ENCODE measurements at regions not wholly inside any gene's neighbourhood (a gene's known extent, or its start where the extent isn't known, plus 50 kb on each side); places are given as distances from the start of the nearest gene placed in this dataset.

DNA sequence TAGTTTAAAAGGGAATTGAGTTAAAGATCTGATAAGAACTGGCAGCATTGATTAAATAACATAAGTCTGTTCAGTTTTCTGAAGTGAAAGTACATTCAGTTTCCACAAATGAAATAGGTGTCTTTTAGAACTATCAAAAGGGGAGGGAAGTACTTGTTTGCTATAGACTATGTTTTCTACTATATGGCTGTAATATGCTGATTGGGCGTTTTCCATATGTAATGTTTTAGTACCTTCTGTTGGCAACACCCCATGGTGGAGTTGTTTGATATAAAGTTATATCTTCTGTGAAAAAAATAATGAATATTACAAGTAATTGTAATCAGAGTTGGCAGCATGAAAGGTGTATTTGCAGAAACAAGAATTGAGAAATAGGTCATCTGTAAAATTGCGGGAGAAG, 237.6 kb downstream of the JRKL start:
- H2AK5ac ChIP-seq (ENCODE audit: low read length) = no peak overlapping the region
- no peaks in the 10 kb centered on the region for H3K36me3 ChIP-seq (ENCODE audit: control insufficient read depth, insufficient read depth, low read length)
- no peak overlapping the region for H3K4me2 ChIP-seq (ENCODE audit: low read length)
- no peaks in the 10 kb centered on the region for H3K79me2 ChIP-seq (ENCODE audit: control insufficient read depth, insufficient read depth, low read length)
- no peak overlapping the region for H2BK5ac ChIP-seq (ENCODE audit: low read length)
- no peak overlapping the region for H3K18ac ChIP-seq (ENCODE audit: low read length)
- H2BK120ac ChIP-seq (ENCODE audit: low read depth, low read length) = no peak overlapping the region
- H2BK15ac ChIP-seq (replicated peaks; ENCODE audit: low read depth) = no peak overlapping the region
- H3K79me1 ChIP-seq (ENCODE audit: low read length) = no peaks in the 10 kb centered on the region
- no CpG with 5 or more reads among the region's 2 CpGs for WGBS (ENCODE audit: extremely low coverage, insufficient coverage, low lambda C conversion rate)
- no peak overlapping the region for H3K4me3 ChIP-seq (ENCODE audit: low read length)
- no peaks in the 10 kb centered on the region for H3K27me3 ChIP-seq (ENCODE audit: insufficient read depth, low read length, poor library complexity)
- no peak for DNase-seq
- no peak overlapping the region for H4K5ac ChIP-seq (ENCODE audit: low read length)
- no peak overlapping the region for H3K27ac ChIP-seq (ENCODE audit: low read depth, low read length)
- H3K56ac ChIP-seq (ENCODE audit: low read length) = no peak overlapping the region
- no peaks in the 10 kb centered on the region for H3K4me1 ChIP-seq (ENCODE audit: control insufficient read depth, low read depth, low read length)
- H3K9ac ChIP-seq (ENCODE audit: low read length) = no peak overlapping the region
- no peak overlapping the region for H4K8ac ChIP-seq (ENCODE audit: low read depth, low read length)
- no peak overlapping the region for H3K23ac ChIP-seq (ENCODE audit: low read length)
- no peak overlapping the region for H3K4ac ChIP-seq (ENCODE audit: low read depth, low read length)

DNA sequence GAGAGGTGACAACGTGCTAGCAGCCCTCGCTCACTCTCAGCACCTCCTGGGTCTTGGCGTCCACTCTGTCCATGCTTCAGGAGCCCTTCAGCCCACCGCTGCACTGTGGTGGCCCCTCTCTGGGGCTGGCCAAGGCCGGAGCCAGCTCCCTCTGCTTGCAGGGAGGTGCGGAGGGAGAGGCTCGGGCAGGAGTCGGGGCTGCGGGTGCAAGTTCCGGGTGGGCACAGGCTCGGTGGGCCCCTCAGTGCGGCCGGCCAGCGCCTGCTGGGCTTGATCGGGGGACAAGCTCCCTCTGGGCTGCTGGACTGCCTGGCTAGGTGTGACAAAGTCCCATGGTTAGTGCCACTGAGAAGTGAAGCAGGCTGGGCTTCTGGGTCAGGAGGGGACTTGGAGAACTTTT, 245.8 kb downstream of the JRKL start:
- Histone ChIP-seq H2BK120ac (ENCODE audit: low read depth, low read length) (no peak overlapping the region), H3K9ac (ENCODE audit: low read length) (no peak overlapping the region), H3K4ac (ENCODE audit: low read depth, low read length) (no peak overlapping the region), H2BK15ac (replicated peaks; ENCODE audit: low read depth) (no peak overlapping the region), H3K36me3 (ENCODE audit: control insufficient read depth, insufficient read depth, low read length) (no peaks in the 10 kb centered on the region), H2BK5ac (ENCODE audit: low read length) (no peak overlapping the region), H3K4me3 (ENCODE audit: low read length) (no peak overlapping the region), H3K27ac (ENCODE audit: low read depth, low read length) (no peak overlapping the region), H4K5ac (ENCODE audit: low read length) (no peak overlapping the region), H3K56ac (ENCODE audit: low read length) (no peak overlapping the region), H3K79me2 (ENCODE audit: control insufficient read depth, insufficient read depth, low read length) (no peaks in the 10 kb centered on the region), H2AK5ac (ENCODE audit: low read length) (no peak overlapping the region), H3K79me1 (ENCODE audit: low read length) (no peaks in the 10 kb centered on the region), H3K18ac (ENCODE audit: low read length) (no peak overlapping the region), H3K23ac (ENCODE audit: low read length) (no peak overlapping the region), H3K4me2 (ENCODE audit: low read length) (no peak overlapping the region), H3K4me1 (ENCODE audit: control insufficient read depth, low read depth, low read length) (no peaks in the 10 kb centered on the region), H3K27me3 (ENCODE audit: insufficient read depth, low read length, poor library complexity) (no peaks in the 10 kb centered on the region), H4K8ac (ENCODE audit: low read depth, low read length) (no peak overlapping the region)
- no peak for DNase-seq
- WGBS (ENCODE audit: extremely low coverage, insufficient coverage, low lambda C conversion rate) = no CpG with 5 or more reads among the region's 15 CpGs

DNA sequence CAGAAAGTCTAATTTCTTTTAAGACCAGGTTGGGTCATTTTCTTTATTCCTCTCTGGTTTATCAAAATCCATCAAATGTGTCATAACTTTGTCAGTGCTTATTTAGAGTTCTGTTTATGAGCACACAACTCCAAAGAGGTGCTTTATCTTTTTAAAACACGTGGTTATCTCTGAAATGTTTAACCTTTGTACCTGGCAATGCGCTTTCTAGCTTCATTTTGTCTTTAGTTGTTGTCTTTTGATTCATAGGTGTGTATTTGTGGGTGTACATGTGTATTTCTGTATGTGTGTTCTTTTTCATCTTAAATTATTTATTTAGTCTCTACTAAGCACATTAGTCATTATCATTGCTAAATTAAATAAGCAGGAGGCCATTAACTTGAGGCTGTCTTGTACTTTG, 251.4 kb downstream of the JRKL start:
- Histone ChIP-seq H4K8ac (ENCODE audit: low read depth, low read length) (no peak overlapping the region), H2BK5ac (ENCODE audit: low read length) (no peak overlapping the region), H3K4me3 (ENCODE audit: low read length) (no peak overlapping the region), H3K4me1 (ENCODE audit: control insufficient read depth, low read depth, low read length) (no peaks in the 10 kb centered on the region), H2BK15ac (replicated peaks; ENCODE audit: low read depth) (no peak overlapping the region), H2AK5ac (ENCODE audit: low read length) (no peak overlapping the region), H3K23ac (ENCODE audit: low read length) (no peak overlapping the region), H3K79me1 (ENCODE audit: low read length) (no peaks in the 10 kb centered on the region), H3K4me2 (ENCODE audit: low read length) (no peak overlapping the region), H3K4ac (ENCODE audit: low read depth, low read length) (no peak overlapping the region), H3K18ac (ENCODE audit: low read length) (no peak overlapping the region), H3K56ac (ENCODE audit: low read length) (no peak overlapping the region), H3K79me2 (ENCODE audit: control insufficient read depth, insufficient read depth, low read length) (no peaks in the 10 kb centered on the region), H3K9ac (ENCODE audit: low read length) (no peak overlapping the region), H3K27me3 (ENCODE audit: insufficient read depth, low read length, poor library complexity) (no peaks in the 10 kb centered on the region), H3K36me3 (ENCODE audit: control insufficient read depth, insufficient read depth, low read length) (no peaks in the 10 kb centered on the region), H3K27ac (ENCODE audit: low read depth, low read length) (no peak overlapping the region), H4K5ac (ENCODE audit: low read length) (no peak overlapping the region), H2BK120ac (ENCODE audit: low read depth, low read length) (no peak overlapping the region)
- DNase-seq = no peak
- WGBS (ENCODE audit: extremely low coverage, insufficient coverage, low lambda C conversion rate) = no CpG with 5 or more reads among the region's 2 CpGs

- Histone ChIP-seq H3K27ac (ENCODE audit: low read depth, low read length) (no peak overlapping the region), H3K56ac (ENCODE audit: low read length) (no peak overlapping the region), H3K79me1 (ENCODE audit: low read length) (no peaks in the 10 kb centered on the region), H3K4ac (ENCODE audit: low read depth, low read length) (no peak overlapping the region), H3K9ac (ENCODE audit: low read length) (no peak overlapping the region), H2BK15ac (replicated peaks; ENCODE audit: low read depth) (no peak overlapping the region), H4K5ac (ENCODE audit: low read length) (no peak overlapping the region), H2AK5ac (ENCODE audit: low read length) (no peak overlapping the region), H3K4me3 (ENCODE audit: low read length) (no peak overlapping the region), H3K36me3 (ENCODE audit: control insufficient read depth, insufficient read depth, low read length) (no peaks in the 10 kb centered on the region), H2BK5ac (ENCODE audit: low read length) (no peak overlapping the region), H3K23ac (ENCODE audit: low read length) (no peak overlapping the region), H2BK120ac (ENCODE audit: low read depth, low read length) (no peak overlapping the region), H3K79me2 (ENCODE audit: control insufficient read depth, insufficient read depth, low read length) (no peaks in the 10 kb centered on the region), H4K8ac (ENCODE audit: low read depth, low read length) (no peak overlapping the region), H3K4me2 (ENCODE audit: low read length) (no peak overlapping the region), H3K27me3 (ENCODE audit: insufficient read depth, low read length, poor library complexity) (no peaks in the 10 kb centered on the region), H3K18ac (ENCODE audit: low read length) (no peak overlapping the region), H3K4me1 (ENCODE audit: control insufficient read depth, low read depth, low read length) (no peaks in the 10 kb centered on the region)
- no peak for DNase-seq
- no CpG with 5 or more reads among the region's 1 CpG for WGBS (ENCODE audit: extremely low coverage, insufficient coverage, low lambda C conversion rate)
Measured at GRCh38 chr11:96642583-96642982, 252.8 kb downstream of the JRKL start.

- Histone ChIP-seq H3K23ac (ENCODE audit: low read length) (no peak overlapping the region), H4K5ac (ENCODE audit: low read length) (no peak overlapping the region), H2BK120ac (ENCODE audit: low read depth, low read length) (no peak overlapping the region), H3K27ac (ENCODE audit: low read depth, low read length) (no peak overlapping the region), H2BK15ac (replicated peaks; ENCODE audit: low read depth) (no peak overlapping the region), H3K4me3 (ENCODE audit: low read length) (no peak overlapping the region), H4K8ac (ENCODE audit: low read depth, low read length) (no peak overlapping the region), H2BK5ac (ENCODE audit: low read length) (no peak overlapping the region), H3K79me2 (ENCODE audit: control insufficient read depth, insufficient read depth, low read length) (no peaks in the 10 kb centered on the region), H3K4ac (ENCODE audit: low read depth, low read length) (no peak overlapping the region), H3K56ac (ENCODE audit: low read length) (no peak overlapping the region), H3K18ac (ENCODE audit: low read length) (no peak overlapping the region), H3K27me3 (ENCODE audit: insufficient read depth, low read length, poor library complexity) (no peaks in the 10 kb centered on the region), H3K79me1 (ENCODE audit: low read length) (no peaks in the 10 kb centered on the region), H3K36me3 (ENCODE audit: control insufficient read depth, insufficient read depth, low read length) (no peaks in the 10 kb centered on the region), H3K4me1 (ENCODE audit: control insufficient read depth, low read depth, low read length) (no peaks in the 10 kb centered on the region), H2AK5ac (ENCODE audit: low read length) (no peak overlapping the region), H3K9ac (ENCODE audit: low read length) (no peak overlapping the region), H3K4me2 (ENCODE audit: low read length) (no peak overlapping the region)
- no peak for DNase-seq
- WGBS (ENCODE audit: extremely low coverage, insufficient coverage, low lambda C conversion rate) = no CpG with 5 or more reads among the region's 5 CpGs
Measured at GRCh38 chr11:96643173-96643572, 253.4 kb downstream of the JRKL start.

DNA sequence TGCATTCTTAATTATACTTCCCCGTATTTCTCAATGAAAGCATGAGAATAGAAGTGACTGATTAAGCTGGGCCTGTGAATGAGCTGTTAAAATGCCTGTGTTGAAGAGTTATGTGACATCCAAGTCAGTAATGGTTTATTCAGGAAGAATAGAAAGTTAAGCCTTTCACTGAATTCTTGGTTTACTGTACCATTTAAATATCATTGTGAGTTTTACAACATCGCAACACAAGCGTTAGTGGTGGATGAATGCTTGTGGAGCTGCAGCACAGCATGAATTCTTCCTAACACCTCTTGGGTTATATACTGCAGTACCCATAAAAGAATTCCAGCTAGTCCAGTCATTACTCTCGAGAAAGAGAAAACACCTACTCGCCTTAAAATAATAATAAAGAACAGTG, 257.8 kb downstream of the JRKL start:
- H3K4me2 ChIP-seq (ENCODE audit: low read length) = no peak overlapping the region
- H3K79me2 ChIP-seq (ENCODE audit: control insufficient read depth, insufficient read depth, low read length) = no peaks in the 10 kb centered on the region
- no peak overlapping the region for H2BK120ac ChIP-seq (ENCODE audit: low read depth, low read length)
- H4K8ac ChIP-seq (ENCODE audit: low read depth, low read length) = no peak overlapping the region
- H4K5ac ChIP-seq (ENCODE audit: low read length) = no peak overlapping the region
- no peaks in the 10 kb centered on the region for H3K79me1 ChIP-seq (ENCODE audit: low read length)
- no peak overlapping the region for H3K4ac ChIP-seq (ENCODE audit: low read depth, low read length)
- WGBS (ENCODE audit: extremely low coverage, insufficient coverage, low lambda C conversion rate) = no CpG with 5 or more reads among the region's 5 CpGs
- H2AK5ac ChIP-seq (ENCODE audit: low read length) = no peak overlapping the region
- H2BK15ac ChIP-seq (replicated peaks; ENCODE audit: low read depth) = no peak overlapping the region
- no peaks in the 10 kb centered on the region for H3K27me3 ChIP-seq (ENCODE audit: insufficient read depth, low read length, poor library complexity)
- no peak overlapping the region for H3K4me3 ChIP-seq (ENCODE audit: low read length)
- no peak overlapping the region for H3K18ac ChIP-seq (ENCODE audit: low read length)
- H3K9ac ChIP-seq (ENCODE audit: low read length) = no peak overlapping the region
- H3K27ac ChIP-seq (ENCODE audit: low read depth, low read length) = no peak overlapping the region
- H3K4me1 ChIP-seq (ENCODE audit: control insufficient read depth, low read depth, low read length) = no peaks in the 10 kb centered on the region
- no peaks in the 10 kb centered on the region for H3K36me3 ChIP-seq (ENCODE audit: control insufficient read depth, insufficient read depth, low read length)
- H2BK5ac ChIP-seq (ENCODE audit: low read length) = no peak overlapping the region
- H3K23ac ChIP-seq (ENCODE audit: low read length) = no peak overlapping the region
- peak; percentile 4 for DNase-seq
- no peak overlapping the region for H3K56ac ChIP-seq (ENCODE audit: low read length)

Measured in mesendoderm (in vitro differentiated cells).